HG03457 (cell line): ENCODE measurements at regions not wholly inside any gene's neighbourhood (a gene's known extent, or its start where the extent isn't known, plus 50 kb on each side); places are given as distances from the start of the nearest gene placed in this dataset.

Experiments used
- ATAC-seq: cut with Tn5 transposase; IDR thresholded peaks from one replicate; pipeline ENCODE4 v1.9.1; 2021; ENCODE audit warnings: moderate number of reproducible peaks; ENCODE audit not compliant: unreplicated experiment

GRCh38 chr14:85296456-85297210 lies 233.3 kb upstream of the FLRT2 start:
- no peak for ATAC-seq

GRCh38 chr14:85300107-85300506 lies 229.8 kb upstream of the FLRT2 start:
- ATAC-seq, result no peak

GRCh38 chr14:85301506-85301905 lies 228.4 kb upstream of the FLRT2 start:
- ATAC-seq, result no peak

GRCh38 chr14:85306024-85306423 lies 223.9 kb upstream of the FLRT2 start:
- ATAC-seq, result no peak

GRCh38 chr14:85308531-85309300 lies 221.2 kb upstream of the FLRT2 start:
- no peak for ATAC-seq

- ATAC-seq, result no peak
Observed at GRCh38 chr14:85310491-85311272, 219.3 kb upstream of the FLRT2 start.

GRCh38 chr14:85313560-85314207 lies 216.3 kb upstream of the FLRT2 start:
- ATAC-seq, result no peak

GRCh38 chr14:85315290-85315689 lies 214.7 kb upstream of the FLRT2 start:
- ATAC-seq, result no peak

GRCh38 chr14:85315733-85316290 lies 214.1 kb upstream of the FLRT2 start:
- no peak for ATAC-seq

- no peak for ATAC-seq
Observed at GRCh38 chr14:85316701-85317410, 213.1 kb upstream of the FLRT2 start.

- no peak for ATAC-seq
Observed at GRCh38 chr14:85317491-85318021, 212.4 kb upstream of the FLRT2 start.

- ATAC-seq, result no peak
Observed at GRCh38 chr14:85319101-85319500, 210.8 kb upstream of the FLRT2 start.

GRCh38 chr14:85319998-85320630 lies 209.8 kb upstream of the FLRT2 start:
- no peak for ATAC-seq

- no peak for ATAC-seq
Observed at GRCh38 chr14:85325134-85326017, 204.6 kb upstream of the FLRT2 start.

- ATAC-seq, result no peak
Observed at GRCh38 chr14:85332401-85332800, 197.5 kb upstream of the FLRT2 start.

- no peak for ATAC-seq
Observed at GRCh38 chr14:85333313-85333712, 196.6 kb upstream of the FLRT2 start.

- no peak for ATAC-seq
Observed at GRCh38 chr14:85333841-85334240, 196.1 kb upstream of the FLRT2 start.

GRCh38 chr14:85334316-85334715 lies 195.6 kb upstream of the FLRT2 start:
- no peak for ATAC-seq
